ENCODE measurements at regions not wholly inside any gene's neighbourhood (a gene's known extent, or its start where the extent isn't known, plus 50 kb on each side); places are given as distances from the start of the nearest gene placed in this dataset.
"Not testable (repeated sequence)": the region's sequence is repeated elsewhere in the genome, so short reads cannot be mapped to it uniquely, and the experiment has no call there.

GRCh38 chr9:129317179-129318011, 139.3 kb upstream of the IER5L start:
- DNase-seq (ENCODE audit: low read depth, low spot score), result peak; percentile 61

GRCh38 chr9:129316281-129317030, 138.4 kb upstream of the IER5L start:
- no peak for DNase-seq (ENCODE audit: low read depth, low spot score)

GRCh38 chr9:129313331-129313955, 135.4 kb upstream of the IER5L start:
- no peak for DNase-seq (ENCODE audit: low read depth, low spot score)

- DNase-seq (ENCODE audit: low read depth, low spot score), result no peak
These were observed 134.4 kb upstream of the IER5L start for GRCh38 chr9:129312251-129313122.

- DNase-seq (ENCODE audit: low read depth, low spot score), result no peak
These were observed 133.6 kb upstream of the IER5L start for GRCh38 chr9:129311643-129312042.

- no peak for DNase-seq (ENCODE audit: low read depth, low spot score)
These were observed 132.7 kb upstream of the IER5L start for GRCh38 chr9:129310666-129311350.

- no peak for DNase-seq (ENCODE audit: low read depth, low spot score)
These were observed 131.8 kb upstream of the IER5L start for GRCh38 chr9:129309906-129310305.

- no peak for DNase-seq (ENCODE audit: low read depth, low spot score)
These were observed 131.0 kb upstream of the IER5L start for GRCh38 chr9:129309041-129309430.

- DNase-seq (ENCODE audit: low read depth, low spot score), result no peak
These were observed 129.3 kb upstream of the IER5L start for GRCh38 chr9:129307227-129307970.

- no peak for DNase-seq (ENCODE audit: low read depth, low spot score)
These were observed 128.4 kb upstream of the IER5L start for GRCh38 chr9:129306318-129306973.

- no peak for DNase-seq (ENCODE audit: low read depth, low spot score)
These were observed 127.2 kb upstream of the IER5L start for GRCh38 chr9:129305246-129305645.

GRCh38 chr9:129301941-129302340, 123.9 kb upstream of the IER5L start:
- no peak for DNase-seq (ENCODE audit: low read depth, low spot score)

- DNase-seq (ENCODE audit: low read depth, low spot score), result not testable (repeated sequence)
These were observed 118.1 kb upstream of the IER5L start for GRCh38 chr9:129296195-129296594.

- DNase-seq (ENCODE audit: low read depth, low spot score), result no peak
These were observed 113.0 kb upstream of the IER5L start for GRCh38 chr9:129291041-129291501.

GRCh38 chr9:129290606-129291005, 112.5 kb upstream of the IER5L start:
- DNase-seq (ENCODE audit: low read depth, low spot score), result no peak

GRCh38 chr9:129289883-129290282, 111.8 kb upstream of the IER5L start:
- DNase-seq (ENCODE audit: low read depth, low spot score), result no peak

- DNase-seq (ENCODE audit: low read depth, low spot score), result no peak
These were observed 111.2 kb upstream of the IER5L start for GRCh38 chr9:129289131-129289731.

GRCh38 chr9:129287619-129288305, 109.7 kb upstream of the IER5L start:
- DNase-seq (ENCODE audit: low read depth, low spot score), result no peak
